H9 (cell line): ENCODE measurements at regions not wholly inside any gene's neighbourhood (a gene's known extent, or its start where the extent isn't known, plus 50 kb on each side); places are given as distances from the start of the nearest gene placed in this dataset.
A peak's percentile ranks its signal among the peaks of the same experiment; 100 is the strongest.

ENCODE experiments used
- DNase-seq: peaks from one replicate; pipeline ENCODE4 v3.0.0-alpha.2; 2017
- H2AFZ ChIP-seq: one replicate; pipeline ENCODE4 v1.6.1; 2013; ENCODE audit warnings: mild to moderate bottlenecking, low read length, control low read depth, moderate library complexity
- H2AK5ac ChIP-seq: 2 replicates; pipeline ENCODE4 v1.6.1; 2013; ENCODE audit warnings: low read length, control low read depth, mixed read lengths; ENCODE audit not compliant: insufficient read length
- H2BK120ac ChIP-seq: one replicate; pipeline ENCODE4 v1.6.1; 2013; ENCODE audit warnings: low read depth, mild to moderate bottlenecking, low read length, control low read depth, inconsistent platforms; ENCODE audit not compliant: poor library complexity, severe bottlenecking
- H2BK12ac ChIP-seq: 2 replicates; pipeline ENCODE4 v1.6.1; 2013; ENCODE audit warnings: low read length, control low read depth, mixed read lengths, low read depth; ENCODE audit not compliant: insufficient read length
- H2BK15ac ChIP-seq: 2 replicates; pipeline ENCODE4 v1.6.1; 2013; ENCODE audit warnings: low read depth, low read length, control low read depth
- H2BK20ac ChIP-seq: one replicate; pipeline ENCODE4 v1.6.1; 2013; ENCODE audit warnings: low read depth, mild to moderate bottlenecking, low read length, control low read depth, inconsistent platforms; ENCODE audit not compliant: poor library complexity, severe bottlenecking
- H2BK5ac ChIP-seq: 2 replicates; pipeline ENCODE4 v1.6.1; 2013; ENCODE audit warnings: low read length, control low read depth, mixed read lengths; ENCODE audit not compliant: insufficient read length
- H3K14ac ChIP-seq: 2 replicates; pipeline ENCODE4 v1.6.1; 2013; ENCODE audit warnings: low read length, control low read depth; ENCODE audit not compliant: insufficient read depth
- H3K18ac ChIP-seq: 2 replicates; pipeline ENCODE4 v1.6.1; 2013; ENCODE audit warnings: low read depth, mild to moderate bottlenecking, mixed read lengths, low read length, control low read depth; ENCODE audit not compliant: insufficient read length
- H3K23ac ChIP-seq: 2 replicates; pipeline ENCODE4 v1.6.1; 2013; ENCODE audit warnings: low read length, control low read depth, mixed read lengths, low read depth; ENCODE audit not compliant: insufficient read length
- H3K23me2 ChIP-seq: 2 replicates; pipeline ENCODE4 v1.6.1; 2013; ENCODE audit warnings: low read depth, mild to moderate bottlenecking, mixed read lengths, low read length, control low read depth; ENCODE audit not compliant: insufficient read length, poor library complexity, severe bottlenecking
- H3K27ac ChIP-seq: 2 replicates; pipeline ENCODE4 v1.5.1; 2013; ENCODE audit warnings: low read length, control low read depth, mixed read lengths, low read depth; ENCODE audit not compliant: insufficient read length
- H3K27me3 ChIP-seq: 2 replicates; pipeline ENCODE4 v1.6.1; 2013; ENCODE audit warnings: low read length, control low read depth, inconsistent platforms; ENCODE audit not compliant: insufficient read depth
- H3K4ac ChIP-seq: 2 replicates; pipeline ENCODE4 v1.6.1; 2013; ENCODE audit warnings: low read depth, mild to moderate bottlenecking, control low read depth, inconsistent platforms, low read length, moderate library complexity
- H3K4me1 ChIP-seq: 2 replicates; pipeline ENCODE4 v1.6.1; 2013; ENCODE audit warnings: low read length, control low read depth, inconsistent platforms; ENCODE audit not compliant: insufficient read depth
- H3K4me2 ChIP-seq: 2 replicates; pipeline ENCODE4 v1.6.1; 2013; ENCODE audit warnings: low read length, control low read depth, mixed read lengths; ENCODE audit not compliant: insufficient read length, insufficient read depth
- H3K56ac ChIP-seq: 2 replicates; pipeline ENCODE4 v1.6.1; 2013; ENCODE audit warnings: low read depth, mild to moderate bottlenecking, mixed read lengths, low read length, control low read depth; ENCODE audit not compliant: insufficient read length
- H3K79me1 ChIP-seq: 2 replicates; pipeline ENCODE4 v1.6.1; 2013; ENCODE audit warnings: low read depth, mild to moderate bottlenecking, moderate library complexity, low read length, control low read depth, inconsistent platforms; ENCODE audit not compliant: insufficient read depth, poor library complexity, severe bottlenecking
- H3K79me2 ChIP-seq: 2 replicates; pipeline ENCODE4 v1.6.1; 2013; ENCODE audit warnings: low read length, control low read depth, inconsistent platforms; ENCODE audit not compliant: insufficient read depth
- H3K9ac ChIP-seq: 2 replicates; pipeline ENCODE4 v1.6.1; 2013; ENCODE audit warnings: low read length, control low read depth, mixed read lengths; ENCODE audit not compliant: insufficient read length; ENCODE audit errors: extremely low read depth
- H3K9me3 ChIP-seq: one replicate; pipeline ENCODE4 v1.6.1; 2013; ENCODE audit warnings: low read depth, low read length, inconsistent platforms; ENCODE audit not compliant: control insufficient read depth
- H3T11ph ChIP-seq: one replicate; pipeline ENCODE4 v1.6.1; 2013; ENCODE audit warnings: mild to moderate bottlenecking, low read length, control low read depth, inconsistent platforms
- H4K20me1 ChIP-seq: one replicate; pipeline ENCODE4 v1.6.1; 2013; ENCODE audit not compliant: control insufficient read depth, insufficient read length, insufficient read depth
- H4K5ac ChIP-seq: 2 replicates; pipeline ENCODE4 v1.6.1; 2013; ENCODE audit warnings: low read depth, mild to moderate bottlenecking, mixed read lengths, low read length, control low read depth; ENCODE audit not compliant: insufficient read length
- H4K8ac ChIP-seq: replicated peaks from 2 replicates; pipeline ENCODE4 v1.6.1; 2013; ENCODE audit warnings: low read length, control low read depth, mixed read lengths, low read depth; ENCODE audit not compliant: insufficient read length
- H4K91ac ChIP-seq: 2 replicates; pipeline ENCODE4 v1.6.1; 2013; ENCODE audit warnings: low read depth, mild to moderate bottlenecking, moderate library complexity, mixed read lengths, low read length, control low read depth; ENCODE audit not compliant: insufficient read length
- H3K27ac Mint-ChIP-seq, 3 experiments: 2 replicates in 2 of 3; 3 replicates in 1 of 3; pipeline ENCODE4 v1.8.0; 2020 to 2021; ENCODE audit warnings: mixed read lengths in 3 of 3, mild to moderate bottlenecking in 1 of 3, moderate library complexity in 1 of 3
- H3K27me3 Mint-ChIP-seq: 2 replicates; pipeline ENCODE4 v1.8.0; 2021; ENCODE audit warnings: low read depth, mild to moderate bottlenecking, moderate library complexity, mixed read lengths
- H3K36me3 Mint-ChIP-seq, 3 experiments: 2 replicates in 2 of 3; 3 replicates in 1 of 3; pipeline ENCODE4 v1.8.0; 2020 to 2021; ENCODE audit warnings: low read depth in 3 of 3, mixed read lengths in 3 of 3; ENCODE audit not compliant: insufficient read depth in 1 of 3
- H3K4me1 Mint-ChIP-seq, 2 experiments: 2 replicates each; pipeline ENCODE4 v1.8.0; 2020; ENCODE audit warnings: mixed read lengths in 2 of 2
- H3K4me3 Mint-ChIP-seq, 2 experiments: 2 replicates in 1 of 2; 3 replicates in 1 of 2; pipeline ENCODE4 v1.8.0; 2020 to 2021; ENCODE audit warnings: mild to moderate bottlenecking in 2 of 2, mixed read lengths in 2 of 2, moderate library complexity in 1 of 2
- H3K9me3 Mint-ChIP-seq, 2 experiments: 2 replicates in 1 of 2; 3 replicates in 1 of 2; pipeline ENCODE4 v1.8.0; 2020; ENCODE audit warnings: mild to moderate bottlenecking in 2 of 2, mixed read lengths in 2 of 2, moderate library complexity in 1 of 2
- CTCF ChIP-seq: fragments of 200-600 bp; sonication (generic); conservative IDR thresholded peaks from 3 replicates; pipeline ENCODE4 v1.8.0; 2021; ENCODE audit warnings: antibody characterized with exemption, mild to moderate bottlenecking
- WGBS: extraction: QIAGEN DNeasy Blood & Tissue Kit; methylation state at CpG from one replicate; pipeline ENCODE4 v1.1.7; 2013; ENCODE audit warnings: missing lambda C conversion rate, low lambda C conversion rate, mixed read lengths; ENCODE audit not compliant: insufficient read length; ENCODE audit errors: extremely low coverage; 5-methylcytosine and 5-hydroxymethylcytosine counted together

DNA sequence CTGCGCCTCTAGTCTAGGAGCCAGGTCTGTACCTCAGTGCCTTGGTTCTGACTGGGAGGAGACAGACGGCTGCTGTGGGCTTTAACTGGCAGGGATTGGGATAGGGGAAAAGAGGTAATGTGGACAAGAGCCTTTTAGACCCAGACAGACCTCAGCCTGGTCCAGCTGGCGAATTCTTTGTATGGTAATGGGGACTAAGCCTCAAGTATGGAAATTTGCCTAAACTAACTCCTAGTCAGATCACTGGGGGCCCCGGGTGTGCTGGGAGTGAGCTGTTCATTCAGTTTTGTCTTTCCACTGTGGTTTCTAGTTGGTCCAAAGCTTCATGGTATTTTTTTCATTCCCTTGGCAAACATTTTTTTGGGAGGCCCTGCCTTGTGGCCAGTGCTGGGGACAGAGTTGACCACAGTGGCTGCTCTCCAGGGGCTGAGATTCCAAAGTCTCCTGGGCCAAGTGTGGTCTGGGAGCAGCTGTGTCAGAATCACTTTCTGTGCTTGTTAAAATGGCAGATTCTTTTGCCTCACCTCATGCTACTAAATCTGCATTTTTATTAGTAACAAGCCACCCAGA lies 261.4 kb upstream of the C2CD4B start:
- no peak overlapping the region for H4K5ac ChIP-seq
- DNase-seq, result no peak
- no peak for TF ChIP-seq CTCF
- H2BK5ac ChIP-seq, result no peak overlapping the region
- H3K4ac ChIP-seq, result no peak overlapping the region
- no peaks in the 10 kb centered on the region for H3K79me1 ChIP-seq
- no peak overlapping the region for H3K23ac ChIP-seq
- H4K91ac ChIP-seq, result no peak overlapping the region
- H2BK15ac ChIP-seq, result no peak overlapping the region
- no peak overlapping the region for H3K9ac ChIP-seq
- H3K18ac ChIP-seq, result no peak overlapping the region
- no peak overlapping the region for H2BK12ac ChIP-seq
- no peaks in the 10 kb centered on the region for H3K23me2 ChIP-seq
- H3K27me3 ChIP-seq, result no peaks in the 10 kb centered on the region
- no peak overlapping the region; a peak in 1 of 5 replicates for H3K4me3 Mint-ChIP-seq
- no CpG with 5 or more reads among the region's 4 CpGs for WGBS
- H3K79me2 ChIP-seq, result no peaks in the 10 kb centered on the region
- H3K4me1 Mint-ChIP-seq, result peaks cover 18 to 19% of the 10 kb centered on the region in 2 experiments
- H2BK120ac ChIP-seq, result no peak overlapping the region
- H3K27ac ChIP-seq, result no peak overlapping the region
- no peak overlapping the region for H2AFZ ChIP-seq
- no peaks in the 10 kb centered on the region for H3K9me3 Mint-ChIP-seq
- peak overlapping the region in 1 of 3 experiments; percentile 48; a peak in 2 of 7 replicates for H3K27ac Mint-ChIP-seq
- no peaks in the 10 kb centered on the region for H3K9me3 ChIP-seq
- no peak overlapping the region for H2AK5ac ChIP-seq
- no peak overlapping the region for H2BK20ac ChIP-seq
- H3K56ac ChIP-seq, result no peak overlapping the region
- no peaks in the 10 kb centered on the region for H3K36me3 Mint-ChIP-seq
- H3T11ph ChIP-seq, result no peak overlapping the region
- H3K4me2 ChIP-seq, result no peak overlapping the region
- no peaks in the 10 kb centered on the region for H3K27me3 Mint-ChIP-seq
- no peak overlapping the region for H3K14ac ChIP-seq
- no peaks in the 10 kb centered on the region for H4K20me1 ChIP-seq
- H3K4me1 ChIP-seq, result peaks cover 2% of the 10 kb centered on the region; the same call in 1 of the 2 replicates
- no peak overlapping the region for H4K8ac ChIP-seq
